BJ (cell line): ENCODE measurements at regions not wholly inside any gene's neighbourhood (a gene's known extent, or its start where the extent isn't known, plus 50 kb on each side); places are given as distances from the start of the nearest gene placed in this dataset.

Experiments used
- CTCF ChIA-PET: fragments of 350-600 bp; formaldehyde crosslinking; extraction: SDS; loops from one replicate; lab custom pipeline; 2021; ENCODE audit warnings: antibody characterized with exemption, inconsistent platforms; lab: Yijun Ruan, JAX
- POLR2A ChIA-PET: fragments of 300-600 bp; sonication (Branson Sonifier 250); formaldehyde crosslinking; extraction: SDS; loops from one replicate; lab custom pipeline; 2021; ENCODE audit warnings: antibody characterized with exemption; lab: Charles Lee
- DNase-seq: peaks from one replicate; pipeline ENCODE4 v3.0.0-alpha.2; 2011; ENCODE audit warnings: low read depth
- H3K27me3 ChIP-seq: 2 replicates; pipeline ENCODE4 v1.6.0; 2011; ENCODE audit warnings: low read length; ENCODE audit not compliant: control insufficient read depth, insufficient read depth
- H3K36me3 ChIP-seq: 2 replicates; pipeline ENCODE4 v1.5.1; 2011; ENCODE audit warnings: low read length; ENCODE audit not compliant: control insufficient read depth, insufficient read depth
- H3K4me3 ChIP-seq: 2 replicates; pipeline ENCODE4 v1.5.1; 2011; ENCODE audit warnings: low read depth, mild to moderate bottlenecking, control low read depth, low read length
- CTCF ChIP-seq: IDR thresholded peaks from 2 replicates; pipeline ENCODE4 v1.5.1; 2011; ENCODE audit warnings: low read depth, mild to moderate bottlenecking, control low read depth, inconsistent platforms, low read length, moderate library complexity; ENCODE audit not compliant: insufficient read depth

GRCh38 chr10:62527019-62527827, 153.1 kb downstream of the ZNF365 start:
- DNase-seq = no peak
- Histone ChIP-seq H3K36me3 (no peaks in the 10 kb centered on the region), H3K4me3 (no peak overlapping the region), H3K27me3 (no peaks in the 10 kb centered on the region)
- TF ChIP-seq CTCF = no peak
- CTCF ChIA-PET = interaction anchor here (0.7 to 1.4 kb wide), 4 partner anchors 11 to 995 kb away, joined by 3 to 4 read pairs (median 4); no protein-coding TSS in a partner anchor
- POLR2A ChIA-PET = no interaction called here

- H3K36me3 ChIP-seq = no peaks in the 10 kb centered on the region
- DNase-seq = no peak
- H3K27me3 ChIP-seq = no peaks in the 10 kb centered on the region
- ChIA-PET CTCF (interaction anchor here (1.1 kb wide), 1 partner anchor 9 kb away, joined by 4 read pairs; no protein-coding TSS in a partner anchor), POLR2A (no interaction called here)
- TF ChIP-seq CTCF = no peak
- H3K4me3 ChIP-seq = no peak overlapping the region
These were observed 154.3 kb downstream of the ZNF365 start for GRCh38 chr10:62528441-62528840.

- Histone ChIP-seq H3K36me3 (no peaks in the 10 kb centered on the region), H3K4me3 (no peak overlapping the region), H3K27me3 (no peaks in the 10 kb centered on the region)
- POLR2A ChIA-PET = no interaction called here
- no peak for DNase-seq
- TF ChIP-seq CTCF = no peak
- CTCF ChIA-PET = interaction anchor here (1.4 kb wide), 1 partner anchor 15 kb away, joined by 3 read pairs; no protein-coding TSS in a partner anchor
These were observed 155.2 kb downstream of the ZNF365 start for GRCh38 chr10:62529396-62529795.

GRCh38 chr10:62534031-62534430, 159.9 kb downstream of the ZNF365 start:
- Histone ChIP-seq H3K27me3 (no peaks in the 10 kb centered on the region), H3K36me3 (no peaks in the 10 kb centered on the region), H3K4me3 (no peak overlapping the region)
- DNase-seq = no peak
- no peak for TF ChIP-seq CTCF
- CTCF ChIA-PET = interaction anchor here (0.7 kb wide), 1 partner anchor 39 kb away, joined by 3 read pairs; no protein-coding TSS in a partner anchor
- POLR2A ChIA-PET = no interaction called here

GRCh38 chr10:62538606-62539005, 164.4 kb downstream of the ZNF365 start:
- ChIA-PET POLR2A (no interaction called here), CTCF (interaction anchor here (1.4 kb wide), 1 partner anchor 11 kb away, joined by 4 read pairs; no protein-coding TSS in a partner anchor)
- no peak for TF ChIP-seq CTCF
- H3K36me3 ChIP-seq = no peaks in the 10 kb centered on the region
- no peak overlapping the region for H3K4me3 ChIP-seq
- H3K27me3 ChIP-seq = no peaks in the 10 kb centered on the region; the same call in 1 of the 2 replicates
- DNase-seq = no peak
